MM.1S (cell line): ENCODE measurements at regions not wholly inside any gene's neighbourhood (a gene's known extent, or its start where the extent isn't known, plus 50 kb on each side); places are given as distances from the start of the nearest gene placed in this dataset.

Experiments used
- DNase-seq: peaks from one replicate; pipeline ENCODE4 v3.0.0-alpha.2; 2015
- H2AFZ ChIP-seq: fragments of 300-600 bp; sonication (generic); 2 replicates; pipeline ENCODE4 v1.6.0; 2016; ENCODE audit warnings: antibody characterized with exemption, low read length
- H3F3A ChIP-seq: fragments of 300-600 bp; sonication (generic); 2 replicates; pipeline ENCODE4 v1.6.1; 2016; ENCODE audit warnings: mild to moderate bottlenecking, antibody characterized with exemption, low read length, moderate library complexity, mixed read lengths; ENCODE audit not compliant: insufficient read depth
- H3K27ac ChIP-seq: fragments of 300-600 bp; sonication (generic); 2 replicates; pipeline ENCODE4 v1.5.1; 2016; ENCODE audit warnings: mild to moderate bottlenecking, low read length
- H3K27me3 ChIP-seq: fragments of 300-600 bp; sonication (generic); replicated peaks from 2 replicates; pipeline ENCODE4 v1.6.0; 2016; ENCODE audit warnings: low read length; ENCODE audit not compliant: insufficient read depth
- H3K36me3 ChIP-seq: fragments of 300-600 bp; sonication (generic); replicated peaks from 2 replicates; pipeline ENCODE4 v1.6.1; 2016; ENCODE audit warnings: mild to moderate bottlenecking, low read length, mixed read lengths; ENCODE audit not compliant: insufficient read depth
- H3K4me1 ChIP-seq: fragments of 300-600 bp; sonication (generic); 2 replicates; pipeline ENCODE4 v1.6.1; 2016; ENCODE audit warnings: low read length, mixed read lengths
- H3K4me2 ChIP-seq: fragments of 300-600 bp; sonication (generic); 2 replicates; pipeline ENCODE4 v1.6.0; 2016; ENCODE audit warnings: low read depth, low read length
- H3K4me3 ChIP-seq: fragments of 300-600 bp; sonication (generic); 2 replicates; pipeline ENCODE4 v1.5.1; 2016; ENCODE audit warnings: low read length, mixed read lengths
- H3K79me2 ChIP-seq: fragments of 300-600 bp; sonication (generic); 2 replicates; pipeline ENCODE4 v1.6.1; 2016; ENCODE audit warnings: mixed run types, low read length, mixed read lengths
- H3K9ac ChIP-seq: fragments of 300-600 bp; sonication (generic); 2 replicates; pipeline ENCODE4 v1.6.1; 2016; ENCODE audit warnings: low read length, mixed read lengths
- H3K9me2 ChIP-seq: fragments of 300-600 bp; sonication (generic); replicated peaks from 2 replicates; pipeline ENCODE4 v1.6.1; 2016; ENCODE audit warnings: mild to moderate bottlenecking, low read length, mixed read lengths; ENCODE audit not compliant: insufficient read depth
- H3K9me3 ChIP-seq: fragments of 300-600 bp; sonication (generic); replicated peaks from 2 replicates; pipeline ENCODE4 v1.6.1; 2016; ENCODE audit warnings: mild to moderate bottlenecking, low read length, mixed read lengths; ENCODE audit not compliant: insufficient read depth
- H4K20me1 ChIP-seq: fragments of 300-600 bp; sonication (generic); 2 replicates; pipeline ENCODE4 v1.6.1; 2016; ENCODE audit warnings: mild to moderate bottlenecking, low read length, moderate library complexity, mixed read lengths; ENCODE audit not compliant: insufficient read depth
- CTCF ChIP-seq: fragments of 300-600 bp; sonication (generic); IDR thresholded peaks from 2 replicates; pipeline ENCODE4 v1.5.1; 2016; ENCODE audit warnings: antibody characterized with exemption, low read length, mixed read lengths
- EZH2 ChIP-seq: fragments of 300-600 bp; sonication (generic); optimal IDR thresholded peaks from 2 replicates; pipeline ENCODE3; 2017; ENCODE audit warnings: low read depth, mild to moderate bottlenecking, antibody characterized with exemption, low read length, mixed read lengths
- EZH2phosphoT487 ChIP-seq: fragments of 300-600 bp; sonication (generic); IDR thresholded peaks from 2 replicates; pipeline ENCODE4 v1.6.1; 2018; ENCODE audit warnings: antibody characterized with exemption, low read length

- no peak overlapping the region for H3K27ac ChIP-seq
- no peaks in the 10 kb centered on the region for H4K20me1 ChIP-seq
- H3K79me2 ChIP-seq, result no peaks in the 10 kb centered on the region
- TF ChIP-seq EZH2 (no peak), CTCF (no peak), EZH2phosphoT487 (no peak)
- DNase-seq, result no peak
- H3K9me2 ChIP-seq, result no peaks in the 10 kb centered on the region
- peaks cover 13% of the 10 kb centered on the region for H3K27me3 ChIP-seq
- no peaks in the 10 kb centered on the region for H3K4me1 ChIP-seq
- H2AFZ ChIP-seq, result no peak overlapping the region
- no peak overlapping the region for H3K9ac ChIP-seq
- no peaks in the 10 kb centered on the region for H3K9me3 ChIP-seq
- no peaks in the 10 kb centered on the region for H3F3A ChIP-seq
- H3K36me3 ChIP-seq, result no peaks in the 10 kb centered on the region
- no peak overlapping the region for H3K4me2 ChIP-seq
- no peak overlapping the region for H3K4me3 ChIP-seq
These were observed 152.3 kb upstream of the C14orf180 start for GRCh38 chr14:104427131-104427851.

DNA sequence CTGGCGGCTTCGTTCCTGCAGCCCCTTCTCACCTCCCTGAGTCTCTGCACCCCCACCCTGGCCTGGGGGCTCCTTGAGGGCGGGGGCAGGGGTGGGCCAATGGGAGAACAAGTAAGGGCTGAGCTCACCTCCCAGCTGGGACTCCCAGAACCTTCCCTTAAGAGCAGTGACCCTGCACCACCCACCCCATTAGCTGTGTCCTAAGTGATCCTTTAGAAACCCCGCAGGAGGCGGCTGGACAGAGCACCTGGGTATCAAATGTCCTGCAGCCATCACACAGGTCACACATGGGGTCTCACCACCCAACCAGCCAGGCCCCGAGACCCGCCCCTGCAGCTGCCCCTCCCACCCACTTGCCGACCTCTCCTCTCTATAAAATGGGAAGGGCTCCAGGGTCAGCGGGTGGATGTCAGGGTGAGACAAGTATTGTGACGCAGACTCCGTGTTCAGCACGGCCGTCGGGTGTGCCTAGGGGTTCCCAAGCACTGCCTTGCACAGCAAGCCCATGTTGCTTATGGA lies 151.2 kb upstream of the C14orf180 start:
- Histone ChIP-seq H3K4me3 (no peak overlapping the region), H3K4me2 (no peak overlapping the region), H3K27me3 (peaks cover 7% of the 10 kb centered on the region), H3K9me3 (no peaks in the 10 kb centered on the region), H3K4me1 (no peaks in the 10 kb centered on the region), H3K9ac (no peak overlapping the region), H3K27ac (no peak overlapping the region), H3K9me2 (no peaks in the 10 kb centered on the region), H3K79me2 (no peaks in the 10 kb centered on the region), H3F3A (no peaks in the 10 kb centered on the region), H3K36me3 (no peaks in the 10 kb centered on the region), H4K20me1 (no peaks in the 10 kb centered on the region), H2AFZ (no peak overlapping the region)
- no peak for DNase-seq
- TF ChIP-seq EZH2phosphoT487, result no peak
- TF ChIP-seq EZH2, result no peak
- no peak for TF ChIP-seq CTCF

GRCh38 chr14:104428860-104429259 lies 150.7 kb upstream of the C14orf180 start:
- H3K4me3 ChIP-seq, result no peak overlapping the region
- no peaks in the 10 kb centered on the region for H3K9me3 ChIP-seq
- no peaks in the 10 kb centered on the region for H4K20me1 ChIP-seq
- H3K4me1 ChIP-seq, result no peaks in the 10 kb centered on the region
- peaks cover 2% of the 10 kb centered on the region for H3K27me3 ChIP-seq
- H3K36me3 ChIP-seq, result no peaks in the 10 kb centered on the region
- H2AFZ ChIP-seq, result no peak overlapping the region
- DNase-seq, result no peak
- no peaks in the 10 kb centered on the region for H3K9me2 ChIP-seq
- H3F3A ChIP-seq, result no peaks in the 10 kb centered on the region
- TF ChIP-seq EZH2, result no peak
- no peak for TF ChIP-seq CTCF
- TF ChIP-seq EZH2phosphoT487, result no peak
- no peak overlapping the region for H3K4me2 ChIP-seq
- no peak overlapping the region for H3K9ac ChIP-seq
- H3K79me2 ChIP-seq, result no peaks in the 10 kb centered on the region
- H3K27ac ChIP-seq, result no peak overlapping the region
